HG02884 (cell line): ENCODE measurements at regions not wholly inside any gene's neighbourhood (a gene's known extent, or its start where the extent isn't known, plus 50 kb on each side); places are given as distances from the start of the nearest gene placed in this dataset.
A peak's percentile ranks its signal among the peaks of the same experiment; 100 is the strongest.
"Not testable (repeated sequence)": the region's sequence is repeated elsewhere in the genome, so short reads cannot be mapped to it uniquely, and the experiment has no call there.

Experiments
- ATAC-seq: cut with Tn5 transposase; IDR thresholded peaks from one replicate; pipeline ENCODE4 v1.9.1; 2021; ENCODE audit warnings: mild to moderate bottlenecking, moderate library complexity; ENCODE audit not compliant: unreplicated experiment

DNA sequence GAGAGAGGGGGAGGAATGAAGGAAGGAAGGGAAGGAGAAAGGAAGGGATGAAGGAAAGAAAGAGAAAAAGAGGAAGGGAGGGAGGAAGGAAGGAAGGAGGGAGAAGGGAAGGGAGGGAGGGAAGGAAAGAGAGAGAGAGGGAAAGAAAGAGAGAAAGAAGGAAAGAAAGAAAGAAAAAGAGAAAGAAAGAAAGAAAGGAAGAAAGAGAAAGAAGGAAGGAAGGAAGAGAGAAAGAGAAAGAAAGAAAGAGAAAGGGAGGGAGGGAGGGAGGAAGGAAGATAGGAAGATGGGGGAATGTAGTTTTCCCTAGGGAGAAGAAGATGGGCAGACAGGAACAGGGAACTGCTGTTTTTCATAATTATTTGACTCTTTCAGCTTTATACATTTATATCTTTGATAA, 115.1 kb upstream of the CXADR start:
- no peak for ATAC-seq

DNA sequence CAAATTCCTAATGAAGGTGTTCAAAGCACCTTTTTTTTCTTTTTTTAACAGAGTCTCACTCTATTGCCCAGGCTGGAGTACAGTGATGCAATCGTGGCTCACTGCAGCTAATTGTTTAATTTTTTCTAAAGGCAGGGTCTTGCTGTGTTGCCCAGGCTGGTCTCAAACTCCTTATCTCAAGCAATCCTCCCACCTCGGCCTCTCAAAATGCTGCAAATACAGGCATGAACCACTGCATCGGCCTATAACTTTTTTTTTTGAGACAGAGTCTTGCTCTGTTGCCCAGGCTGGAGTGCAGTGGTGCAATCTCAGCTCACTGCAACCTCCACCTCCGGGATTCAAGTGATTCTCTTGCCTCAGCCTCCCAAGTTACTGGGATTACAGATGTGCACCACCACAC, 113.9 kb upstream of the CXADR start:
- ATAC-seq = not testable (repeated sequence)

DNA sequence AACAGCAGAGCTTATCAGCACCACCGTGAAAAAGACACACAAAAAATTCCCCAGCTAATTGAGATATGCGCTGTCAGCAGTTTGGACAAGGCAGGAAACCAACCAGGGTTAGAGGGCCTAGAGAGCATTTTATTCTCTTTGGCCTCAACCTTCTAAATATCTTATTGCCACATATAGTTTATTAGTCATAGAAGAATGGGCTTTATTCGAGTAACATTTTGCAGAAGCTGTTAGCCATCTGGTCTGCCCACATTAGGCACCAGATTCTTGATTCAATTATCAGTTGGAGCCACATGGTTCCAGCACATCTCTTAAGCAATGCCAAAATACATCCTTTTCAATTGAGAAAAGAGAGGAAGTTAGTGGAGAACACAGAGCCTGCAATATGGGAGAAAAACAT, 109.9 kb upstream of the CXADR start:
- no peak for ATAC-seq

DNA sequence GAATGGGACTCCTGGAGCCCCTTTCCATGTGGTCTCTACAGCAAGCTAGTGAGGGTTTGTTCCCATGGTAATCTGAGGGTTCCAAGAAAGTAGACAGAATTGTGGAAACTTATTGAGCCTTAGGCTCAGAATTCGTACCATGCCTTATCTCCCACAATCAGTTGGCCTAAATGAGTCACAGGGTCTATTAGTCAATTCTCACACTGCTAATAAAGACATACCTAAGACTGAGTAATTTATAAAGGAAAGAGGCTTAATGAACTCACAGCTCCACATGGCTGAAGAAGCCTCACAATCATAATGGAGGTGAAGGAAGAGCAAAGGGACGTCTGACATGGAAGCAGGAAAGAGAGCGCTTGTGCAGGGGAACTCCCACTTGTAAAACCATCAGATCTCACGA, 106.6 kb upstream of the CXADR start:
- no peak for ATAC-seq

DNA sequence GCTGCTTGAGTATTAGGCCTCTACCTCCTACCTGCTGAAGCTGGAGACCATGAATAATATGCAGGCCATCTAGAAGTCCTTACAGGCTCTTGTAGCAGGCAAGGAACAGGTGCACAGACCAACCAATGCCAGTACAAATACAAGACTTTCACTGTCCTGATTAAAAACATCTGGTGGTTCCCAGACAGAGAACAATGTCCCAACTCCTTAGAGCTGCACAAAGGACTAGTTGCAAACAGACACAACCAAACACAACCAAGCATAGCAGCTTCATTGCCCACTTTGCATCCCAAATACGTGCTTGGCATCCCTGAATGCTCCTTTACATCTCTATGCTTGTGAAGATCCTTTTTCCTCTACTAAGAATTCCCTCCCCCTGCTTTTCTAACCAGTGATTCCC, 98.1 kb upstream of the CXADR start:
- ATAC-seq = no peak

DNA sequence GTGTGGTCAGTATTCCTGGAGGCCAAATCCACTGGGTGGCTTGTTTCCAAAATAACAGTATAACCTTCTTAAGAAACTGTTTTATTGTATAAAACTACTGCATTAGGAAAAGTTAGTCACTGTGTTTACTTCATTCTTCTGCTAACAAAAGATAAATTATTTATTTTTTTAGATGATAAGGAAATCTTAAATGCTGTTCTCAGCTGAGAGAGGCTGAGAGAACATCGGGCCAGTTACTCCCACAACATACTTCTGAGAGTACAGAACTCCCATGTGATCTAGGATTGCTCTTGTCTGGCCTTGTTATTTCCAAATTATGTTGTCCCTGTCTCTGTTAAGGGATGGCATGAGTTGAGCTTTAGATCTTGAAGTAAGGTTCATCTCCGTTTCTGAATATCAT, 96.7 kb upstream of the CXADR start:
- no peak for ATAC-seq

DNA sequence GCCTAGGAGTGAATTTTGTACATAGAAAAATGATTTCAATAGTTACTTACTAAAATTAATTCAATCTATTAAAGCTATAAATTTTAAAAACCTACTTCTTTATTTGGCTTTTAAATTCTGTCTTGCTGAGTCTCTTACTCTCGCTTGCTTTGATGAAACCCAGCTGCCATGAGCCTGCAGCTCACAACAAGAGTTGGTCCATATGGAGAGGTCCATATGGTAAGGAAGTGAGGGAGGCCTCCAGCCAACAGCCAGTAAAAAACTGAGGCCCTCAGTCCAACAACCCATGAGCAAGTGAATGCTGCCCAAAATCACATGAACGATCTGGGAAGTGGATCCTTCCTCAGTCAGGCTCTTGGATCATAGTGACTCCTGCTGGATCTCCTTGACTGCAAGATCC, 89.9 kb upstream of the CXADR start:
- ATAC-seq = no peak

DNA sequence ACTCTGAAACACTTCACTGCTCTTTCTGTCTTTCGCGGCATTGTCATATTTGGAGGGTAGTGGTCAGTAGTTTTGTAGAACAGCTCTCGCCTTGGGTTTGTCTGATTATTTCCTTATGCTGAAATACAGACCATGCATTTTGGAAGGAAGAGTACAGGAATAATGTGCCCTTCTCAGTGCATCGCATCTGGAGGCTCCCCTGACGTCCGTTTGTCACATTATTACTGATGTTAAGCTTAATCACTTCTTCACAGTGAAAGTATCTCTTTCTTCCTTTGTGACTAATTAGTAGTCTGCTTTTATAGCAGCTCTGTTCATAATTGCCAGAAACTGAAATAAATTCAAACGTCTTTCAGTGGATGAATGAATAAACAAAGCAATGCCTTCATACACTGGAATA, 85.7 kb upstream of the CXADR start:
- no peak for ATAC-seq

DNA sequence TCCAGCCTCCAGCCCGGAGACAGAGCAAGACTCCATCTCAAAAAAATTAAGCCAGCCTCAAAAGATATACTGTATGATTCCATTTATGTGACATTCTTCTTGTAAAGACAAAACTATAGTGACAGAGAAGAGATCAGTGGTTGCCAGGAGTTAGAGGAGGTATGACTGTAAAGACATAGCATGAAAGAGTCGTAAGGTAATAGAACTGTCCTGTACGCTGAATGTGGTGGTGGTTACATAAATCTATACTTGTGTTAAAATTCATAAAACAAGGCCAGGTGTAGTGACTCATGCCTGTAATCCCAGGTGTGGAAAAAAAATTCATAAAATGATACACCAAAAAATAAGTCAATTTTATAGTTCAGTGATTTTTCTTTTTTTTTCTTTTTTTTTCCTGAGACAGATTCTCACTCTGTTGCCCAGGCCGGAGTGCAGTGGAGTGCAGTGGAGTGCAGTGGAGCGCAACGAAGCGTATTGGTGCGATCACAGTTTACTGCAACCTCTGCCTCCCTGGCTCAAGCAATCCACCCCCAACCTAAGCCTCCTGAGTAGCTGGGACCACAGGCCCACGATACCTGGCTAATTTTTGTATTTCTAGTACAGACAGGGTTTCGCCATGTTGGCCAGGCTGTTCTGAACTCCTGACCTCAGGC, 84.9 kb upstream of the CXADR start:
- peak; percentile 92 for ATAC-seq

DNA sequence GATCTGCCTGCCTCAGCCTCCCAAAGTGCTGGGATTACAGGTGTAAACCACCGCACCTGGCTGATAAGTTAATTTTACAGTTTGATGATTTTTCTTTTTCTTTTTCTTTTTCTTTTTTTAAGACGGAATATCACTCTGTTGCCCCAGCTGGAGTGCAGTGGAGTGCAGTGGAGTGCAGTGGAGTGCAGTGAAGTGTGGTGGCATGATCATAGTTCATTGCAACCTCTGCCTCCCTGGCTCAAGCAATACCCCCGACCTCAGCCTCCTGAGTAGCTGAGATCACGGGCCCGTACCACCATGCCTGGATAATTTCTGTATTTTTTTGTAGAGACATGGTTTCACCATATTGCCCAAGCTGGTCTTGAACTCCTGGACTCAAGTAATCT, 84.4 kb upstream of the CXADR start:
- ATAC-seq = peak; percentile 75

DNA sequence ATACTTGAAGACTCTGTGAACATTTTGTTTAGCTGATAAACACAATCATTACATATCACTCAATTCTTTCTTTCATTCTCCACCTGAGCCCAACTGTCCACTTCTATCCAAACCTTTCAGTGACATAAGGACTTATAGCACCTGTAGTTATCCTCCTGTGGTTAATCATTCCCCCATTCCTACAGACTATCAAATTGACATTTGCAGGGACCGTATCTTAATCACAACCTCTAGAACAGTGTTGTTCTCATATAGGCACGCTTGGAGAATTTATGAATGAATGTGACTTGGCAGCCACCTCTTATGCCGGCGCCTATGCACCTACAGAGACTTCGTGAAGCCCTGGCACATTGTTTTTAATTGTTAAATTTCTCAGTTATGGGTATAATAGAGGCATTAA, 83.9 kb upstream of the CXADR start:
- no peak for ATAC-seq

DNA sequence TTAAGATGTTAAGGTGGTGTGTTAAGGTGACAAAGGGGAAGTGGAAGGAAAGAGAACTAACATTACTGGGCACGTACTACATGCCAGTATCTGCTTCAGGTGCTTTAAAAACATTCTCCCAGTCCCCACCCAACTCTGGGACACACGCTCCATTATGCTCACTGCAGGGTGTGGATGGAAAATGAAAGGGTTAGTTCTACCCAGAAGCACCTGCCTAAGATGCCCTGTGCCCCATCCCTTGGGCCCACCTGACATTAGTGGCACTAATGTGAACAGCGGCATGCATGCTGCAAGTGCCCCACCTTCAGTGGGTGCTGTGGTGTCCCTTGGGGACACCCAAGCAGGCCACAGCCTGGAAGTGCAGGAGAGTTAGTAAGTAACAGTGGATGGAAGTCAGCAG, 82.9 kb upstream of the CXADR start:
- no peak for ATAC-seq

DNA sequence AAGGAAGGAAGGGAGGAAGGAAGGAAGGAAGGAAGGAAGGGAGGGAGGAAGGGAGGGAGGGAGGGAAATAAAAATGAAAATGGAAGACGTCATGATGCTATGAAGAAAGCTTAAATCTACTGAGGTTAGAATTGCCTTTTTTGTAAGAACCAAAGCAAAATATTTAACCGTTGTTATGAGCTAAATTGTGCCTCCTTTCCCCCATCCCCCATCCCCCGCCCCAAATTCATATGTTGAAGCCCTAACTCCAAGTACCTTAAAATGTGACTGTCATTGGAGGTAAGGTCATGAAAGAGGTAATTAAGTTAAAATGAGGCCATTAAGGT, 80.1 kb upstream of the CXADR start:
- ATAC-seq = no peak

DNA sequence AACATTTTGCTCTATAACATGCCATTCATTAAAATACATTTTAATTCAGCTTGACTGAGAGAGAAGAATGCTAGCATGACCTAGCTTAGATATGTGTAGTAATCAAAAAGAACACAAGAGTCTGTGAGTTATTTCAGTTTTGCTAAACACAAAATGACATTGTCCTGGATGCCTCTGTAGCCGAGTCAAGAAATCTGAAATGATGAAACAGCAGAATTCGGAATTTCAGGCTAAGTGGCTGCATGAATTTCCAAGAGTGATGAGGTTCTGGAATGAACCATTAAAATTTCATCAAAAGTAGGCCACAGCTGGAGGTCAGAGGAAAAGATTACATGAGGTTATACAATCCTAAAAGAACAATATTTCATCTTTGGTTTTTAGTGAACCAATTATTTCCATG, 79.1 kb upstream of the CXADR start:
- no peak for ATAC-seq

DNA sequence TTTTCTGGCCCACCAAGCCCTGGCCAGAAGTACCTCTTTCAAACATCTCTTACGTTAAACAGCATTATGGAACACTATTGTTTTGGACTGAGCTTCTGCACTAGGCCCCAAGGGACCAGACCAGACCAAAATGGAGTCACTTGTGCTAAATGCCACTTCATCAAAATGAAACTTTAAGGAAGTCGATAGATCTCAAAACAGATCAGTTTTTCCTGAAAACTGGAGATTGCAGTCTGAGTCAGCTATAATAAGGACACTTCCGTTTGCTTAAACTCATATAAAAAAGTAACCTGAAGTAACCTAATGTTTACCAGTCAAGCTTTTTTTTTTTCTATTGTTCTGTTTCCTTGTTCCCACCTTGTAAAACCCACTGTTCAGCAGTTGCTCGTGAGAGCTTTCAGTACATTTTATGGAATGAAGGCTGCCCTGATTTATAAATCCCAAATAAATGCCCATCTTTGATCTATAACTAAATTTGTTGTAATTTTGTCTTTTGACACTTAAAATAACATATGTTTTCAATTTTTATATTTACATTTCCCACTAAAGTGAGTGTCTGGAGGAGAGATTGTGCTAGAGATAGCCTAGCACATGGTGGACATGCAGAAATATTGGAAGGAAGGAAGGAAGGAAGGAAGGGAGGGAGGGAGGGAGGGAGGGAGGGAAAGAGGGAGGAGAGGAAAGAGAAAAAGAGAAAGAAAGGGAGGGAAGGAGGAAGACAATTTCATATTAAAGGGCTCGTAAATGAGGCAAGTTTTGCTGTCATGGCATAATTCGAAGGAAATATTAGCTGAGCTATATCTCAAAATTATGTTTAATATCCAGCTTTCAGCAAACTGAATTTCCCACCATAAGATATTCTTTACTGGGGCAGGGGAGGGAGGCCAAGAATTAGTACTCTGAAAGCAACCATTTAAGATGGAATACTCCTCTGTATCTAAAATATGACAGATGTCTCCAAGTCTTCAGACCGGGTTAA, 77.0 kb upstream of the CXADR start:
- no peak for ATAC-seq

DNA sequence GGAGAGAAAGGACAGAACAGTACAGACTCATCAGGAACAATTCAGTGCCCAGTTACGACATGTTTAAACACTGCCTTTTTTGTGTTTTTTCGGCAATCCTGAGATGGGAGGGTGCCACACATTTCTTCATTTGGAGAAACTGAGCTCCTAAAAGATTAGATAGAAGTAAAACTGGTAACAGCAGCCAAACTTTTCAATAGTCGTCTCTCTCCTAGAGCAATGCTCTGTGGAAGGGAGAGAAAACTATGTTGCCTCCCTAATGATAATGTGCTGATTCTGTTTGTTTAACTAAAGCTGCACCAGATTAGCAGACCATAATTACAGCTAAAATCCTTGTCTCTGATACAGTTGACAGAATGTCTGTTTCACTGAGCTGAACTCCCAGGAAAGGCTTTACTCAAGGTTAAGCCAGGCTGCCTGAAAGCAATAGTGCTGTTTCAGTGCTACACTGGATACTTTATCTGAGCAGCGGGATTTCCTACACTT, 76.2 kb upstream of the CXADR start:
- no peak for ATAC-seq

DNA sequence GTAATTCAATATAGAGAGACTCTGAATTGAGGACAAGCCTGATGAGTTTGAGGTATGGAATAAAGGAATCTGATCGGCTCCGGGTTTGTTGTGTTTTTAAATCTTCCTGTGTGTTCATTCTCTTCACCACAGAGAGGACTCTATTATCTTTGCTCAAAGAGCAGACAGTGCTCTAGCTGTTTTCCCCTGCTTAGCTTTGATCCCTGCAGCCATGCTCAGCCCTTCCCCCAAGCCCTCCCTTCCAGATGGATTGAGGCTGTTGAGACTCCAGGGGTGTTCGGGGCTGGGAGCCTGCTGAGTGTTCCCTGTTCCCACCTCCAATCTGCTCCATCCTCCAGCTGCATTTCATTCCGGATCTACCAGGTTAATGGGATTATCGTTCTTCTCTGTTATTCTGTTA, 74.2 kb upstream of the CXADR start:
- ATAC-seq = no peak

DNA sequence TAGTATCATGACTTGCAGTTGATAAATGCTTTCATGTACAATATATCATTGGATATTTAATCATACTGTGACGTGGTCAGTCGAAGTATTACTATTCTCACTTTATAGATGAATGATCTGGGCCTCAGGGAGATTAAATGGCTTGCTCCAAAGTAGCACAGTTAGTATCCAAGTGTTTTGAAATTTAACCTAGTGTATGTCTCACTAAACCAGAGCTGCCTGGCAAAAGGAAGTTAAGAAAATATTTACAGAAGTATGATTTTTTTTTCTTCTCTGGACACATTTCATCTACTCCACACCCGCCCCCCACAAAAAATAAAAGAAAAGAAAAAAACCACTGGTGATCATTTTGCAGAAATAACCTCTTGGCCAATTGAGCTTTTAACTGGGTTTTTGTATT, 71.9 kb upstream of the CXADR start:
- ATAC-seq = no peak

DNA sequence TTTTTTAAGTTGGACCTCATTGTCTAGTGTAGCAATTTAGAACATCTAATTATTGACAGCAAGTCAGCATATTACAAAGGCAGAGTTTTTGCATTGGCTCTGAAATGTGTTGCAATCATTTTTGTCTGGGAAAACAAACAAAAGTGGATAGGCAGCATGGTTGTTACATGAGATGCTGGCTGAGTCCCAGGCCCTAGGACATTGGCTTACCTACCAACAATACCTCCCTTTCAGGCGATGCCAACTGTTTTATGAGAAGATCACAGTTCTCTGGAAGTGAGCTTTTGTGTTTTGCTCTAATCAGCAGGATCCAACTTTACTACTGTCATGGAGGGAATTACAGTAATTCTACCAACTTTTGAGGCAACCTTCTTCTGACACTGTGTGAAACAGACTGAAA, 71.5 kb upstream of the CXADR start:
- no peak for ATAC-seq

DNA sequence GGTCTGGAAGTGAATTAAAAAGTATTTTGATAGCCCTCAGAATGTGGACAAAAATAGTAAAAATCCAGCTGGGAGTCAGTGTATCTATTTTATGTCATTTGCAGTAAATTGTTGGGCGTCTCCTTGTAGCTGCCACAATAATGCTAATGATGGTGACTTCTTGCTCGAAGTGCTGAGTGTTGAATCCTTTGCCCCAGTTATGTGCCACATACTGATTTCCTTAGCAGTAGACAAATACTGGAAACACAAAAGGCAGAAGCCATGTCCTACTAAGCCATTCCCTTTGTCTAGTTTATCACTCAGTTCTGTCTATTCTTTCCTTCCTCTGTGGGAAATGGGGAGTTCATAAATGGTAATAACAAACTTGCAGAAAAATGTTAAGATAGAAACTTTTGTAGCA, 70.7 kb upstream of the CXADR start:
- ATAC-seq = no peak

DNA sequence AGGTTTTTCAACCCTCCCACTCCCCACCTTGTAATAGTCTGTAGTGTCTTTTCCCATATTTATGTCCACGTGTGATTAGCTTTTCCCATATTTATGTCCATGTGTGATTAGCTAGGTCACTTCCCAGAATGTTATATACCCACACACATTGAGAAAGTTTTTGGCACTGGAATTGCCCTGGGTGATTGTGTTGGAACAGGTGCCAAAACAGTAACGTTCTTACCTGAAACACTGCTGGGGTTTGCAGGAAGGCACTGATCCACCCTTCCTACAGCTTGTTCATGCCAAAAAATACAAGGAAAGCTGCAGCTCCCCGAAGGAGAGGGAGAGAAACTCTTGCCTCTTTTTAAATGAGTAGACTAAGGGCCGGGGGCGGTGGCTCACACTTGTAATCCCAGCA, 68.0 kb upstream of the CXADR start:
- ATAC-seq = no peak

DNA sequence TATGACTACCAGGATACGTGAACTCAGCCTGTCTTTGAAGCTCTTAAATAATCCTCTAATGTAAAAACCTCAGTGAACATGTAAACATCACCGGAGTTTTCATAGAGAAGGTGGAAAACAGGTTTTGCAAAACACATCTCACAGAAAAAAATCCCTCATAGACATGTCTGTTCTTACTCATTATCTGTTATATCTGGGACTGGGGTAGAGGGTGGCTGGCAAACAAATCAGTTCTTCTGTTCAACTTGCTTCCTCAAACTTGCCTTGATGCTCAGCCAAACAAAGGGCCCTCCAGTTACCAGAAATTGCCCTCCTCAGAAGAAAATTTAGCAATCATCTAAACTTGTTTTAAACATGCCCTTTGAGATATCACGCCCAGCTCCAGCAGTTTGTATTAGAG, 66.1 kb upstream of the CXADR start:
- no peak for ATAC-seq

DNA sequence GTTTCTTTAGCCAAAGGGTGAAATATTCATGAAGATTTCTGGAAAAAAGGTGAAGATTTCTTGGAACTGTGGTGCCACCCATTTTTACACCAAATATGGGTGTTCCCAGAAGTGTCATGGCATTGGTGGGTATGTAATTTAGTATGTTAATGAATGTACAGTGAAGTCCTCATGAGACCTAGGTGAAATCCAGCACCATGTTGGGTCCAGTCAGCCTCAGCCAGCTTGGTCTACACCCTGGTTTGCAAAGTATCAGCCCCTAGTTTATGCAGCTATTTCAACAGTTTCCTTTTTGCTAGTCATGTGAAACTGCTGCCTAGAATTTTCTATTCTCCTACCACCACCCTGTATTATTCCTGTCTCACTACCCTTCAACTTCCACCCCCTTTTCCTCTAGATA, 63.1 kb upstream of the CXADR start:
- ATAC-seq = no peak
